Ishikawa (cell line): ENCODE measurements at regions not wholly inside any gene's neighbourhood (a gene's known extent, or its start where the extent isn't known, plus 50 kb on each side); places are given as distances from the start of the nearest gene placed in this dataset.

Experiments
- CEBPB ChIP-seq: IDR thresholded peaks from 2 replicates; pipeline ENCODE4 v1.6.1; 2012
- CREB1 ChIP-seq: IDR thresholded peaks from 2 replicates; pipeline ENCODE4 v1.6.1; 2012; ENCODE audit warnings: low read depth
- EGR1 ChIP-seq: IDR thresholded peaks from 2 replicates; pipeline ENCODE4 v1.6.1; 2012
- EP300 ChIP-seq: IDR thresholded peaks from 2 replicates; pipeline ENCODE4 v1.6.1; 2012; ENCODE audit warnings: borderline replicate concordance
- FOXM1 ChIP-seq: IDR thresholded peaks from 2 replicates; pipeline ENCODE4 v1.6.1; 2012; ENCODE audit warnings: low read depth, borderline replicate concordance
- MAX ChIP-seq: IDR thresholded peaks from 2 replicates; pipeline ENCODE4 v1.6.1; 2012
- NFIC ChIP-seq: IDR thresholded peaks from 2 replicates; pipeline ENCODE4 v1.6.1; 2012
- RAD21 ChIP-seq: IDR thresholded peaks from 2 replicates; pipeline ENCODE4 v1.6.1; 2012; ENCODE audit warnings: low read depth
- REST ChIP-seq: IDR thresholded peaks from 2 replicates; pipeline ENCODE4 v1.6.1; 2012; ENCODE audit warnings: low read depth, mild to moderate bottlenecking
- TAF1 ChIP-seq: IDR thresholded peaks from 2 replicates; pipeline ENCODE4 v1.6.1; 2012; ENCODE audit warnings: low read depth, mild to moderate bottlenecking
- TCF12 ChIP-seq: IDR thresholded peaks from 2 replicates; pipeline ENCODE4 v1.6.1; 2012; ENCODE audit warnings: low read depth
- TEAD4 ChIP-seq: IDR thresholded peaks from 2 replicates; pipeline ENCODE4 v1.6.1; 2012
- USF1 ChIP-seq: IDR thresholded peaks from 2 replicates; pipeline ENCODE4 v1.6.1; 2012
- YY1 ChIP-seq: IDR thresholded peaks from 2 replicates; pipeline ENCODE4 v1.6.1; 2012; ENCODE audit warnings: low read depth
- ZBTB7A ChIP-seq: IDR thresholded peaks from 2 replicates; pipeline ENCODE4 v1.6.1; 2012; ENCODE audit warnings: low read depth

- TF ChIP-seq CREB1 (no peak), USF1 (no peak), NFIC (no peak), TEAD4 (no peak), RAD21 (no peak), TCF12 (no peak), FOXM1 (no peak), TAF1 (no peak), YY1 (no peak), MAX (no peak), EP300 (no peak)
Measured at GRCh38 chr15:54836052-54836795, 360.5 kb downstream of the RSL24D1 start.

GRCh38 chr15:54829821-54830220, 366.9 kb downstream of the RSL24D1 start:
- no peak for TF ChIP-seq FOXM1
- TF ChIP-seq TAF1 = no peak
- no peak for TF ChIP-seq CEBPB
- no peak for TF ChIP-seq EP300
- TF ChIP-seq YY1 = no peak
- TF ChIP-seq CREB1 = no peak
- TF ChIP-seq TEAD4 = no peak
- no peak for TF ChIP-seq ZBTB7A
- no peak for TF ChIP-seq MAX
- TF ChIP-seq USF1 = no peak
- no peak for TF ChIP-seq TCF12
- no peak for TF ChIP-seq RAD21
- TF ChIP-seq NFIC = no peak
- no peak for TF ChIP-seq EGR1
- TF ChIP-seq REST = no peak

GRCh38 chr15:54820811-54821210, 375.9 kb downstream of the RSL24D1 start:
- TF ChIP-seq NFIC (no peak), REST (no peak), EGR1 (no peak), RAD21 (no peak), TAF1 (no peak), TCF12 (no peak), TEAD4 (no peak), CREB1 (no peak), ZBTB7A (no peak), USF1 (no peak), EP300 (no peak), YY1 (no peak), CEBPB (no peak), FOXM1 (no peak), MAX (no peak)

GRCh38 chr15:54820098-54820497, 376.6 kb downstream of the RSL24D1 start:
- no peak for TF ChIP-seq NFIC
- no peak for TF ChIP-seq MAX
- TF ChIP-seq EGR1 = no peak
- TF ChIP-seq TCF12 = no peak
- no peak for TF ChIP-seq RAD21
- TF ChIP-seq ZBTB7A = no peak
- TF ChIP-seq USF1 = no peak
- no peak for TF ChIP-seq CREB1
